SK-N-SH (cell line): ENCODE measurements at regions not wholly inside any gene's neighbourhood (a gene's known extent, or its start where the extent isn't known, plus 50 kb on each side); places are given as distances from the start of the nearest gene placed in this dataset.

Experiments used
- CTCF ChIA-PET: fragments of 300-600, 350-600 bp; formaldehyde crosslinking; extraction: SDS; loops from one replicate; lab custom pipeline; 2021; lab: Yijun Ruan, JAX
- POLR2A ChIA-PET: fragments of 350-600 bp; sonication (Branson Sonifier 250); formaldehyde crosslinking; extraction: SDS; loops from one replicate; lab custom pipeline; 2020; ENCODE audit warnings: antibody characterized with exemption, inconsistent platforms; lab: Yijun Ruan, JAX
- DNase-seq: peaks from one replicate; pipeline ENCODE4 v3.0.0; 2012
- H2AFZ ChIP-seq: fragments of 200-600 bp; sonication (generic); 2 replicates; pipeline ENCODE4 v1.8.1; 2016; ENCODE audit warnings: antibody characterized with exemption, mild to moderate bottlenecking, low read depth
- H3F3A ChIP-seq: fragments of 200-600 bp; sonication (generic); replicated peaks from 2 replicates; pipeline ENCODE3; 2016; ENCODE audit warnings: antibody characterized with exemption, mild to moderate bottlenecking; ENCODE audit not compliant: insufficient read depth
- H3K27ac ChIP-seq, 2 experiments: fragments of 200-500 bp in 1 of 2; fragments of 200-600 bp in 1 of 2; sonication (Bioruptor generic) in 1 of 2; sonication (generic), shearing (Covaris generic) in 1 of 2; 2 replicates each; pipeline versions ENCODE4 v1.5.1 to v1.6.1; 2014 to 2016; ENCODE audit warnings: low read depth in 2 of 2, inconsistent platforms in 1 of 2, low read length in 1 of 2, mild to moderate bottlenecking in 1 of 2, mixed read lengths in 1 of 2
- H3K27me3 ChIP-seq: fragments of 200-600 bp; sonication (generic), shearing (Covaris generic); 2 replicates; pipeline ENCODE4 v1.6.1; 2016; ENCODE audit warnings: mixed run types; ENCODE audit not compliant: insufficient read depth
- H3K36me3 ChIP-seq, 2 experiments: fragments of 200-500 bp in 1 of 2; fragments of 200-600 bp in 1 of 2; sonication (Bioruptor generic) in 1 of 2; sonication (generic) in 1 of 2; replicated peaks in 1 of 2; 2 replicates each; pipeline versions ENCODE3 to v1.5.1; 2014 to 2016; ENCODE audit warnings: low read length in 1 of 2, mild to moderate bottlenecking in 1 of 2; ENCODE audit not compliant: insufficient read depth in 2 of 2, control insufficient read depth in 1 of 2
- H3K4me1 ChIP-seq, 2 experiments: fragments of 200-500 bp in 1 of 2; fragments of 200-600 bp in 1 of 2; sonication (Bioruptor generic) in 1 of 2; sonication (generic), shearing (Covaris generic) in 1 of 2; 2 replicates each; pipeline versions ENCODE4 v1.5.1 to v1.6.1; 2014 to 2016; ENCODE audit warnings: low read depth in 1 of 2, low read length in 1 of 2, mixed run types in 1 of 2; ENCODE audit not compliant: insufficient read depth in 2 of 2, control insufficient read depth in 1 of 2
- H3K4me2 ChIP-seq: fragments of 200-600 bp; sonication (generic), shearing (Covaris generic); 2 replicates; pipeline ENCODE4 v1.6.1; 2017; ENCODE audit warnings: mixed run types
- H3K4me3 ChIP-seq, 2 experiments: fragments of 200-500 bp in 1 of 2; fragments of 200-600 bp in 1 of 2; sonication (Bioruptor generic) in 1 of 2; sonication (generic), shearing (Covaris generic) in 1 of 2; 2 replicates each; pipeline versions ENCODE4 v1.5.1 to v1.8.1; 2014 to 2016; ENCODE audit warnings: low read depth in 2 of 2, inconsistent platforms in 1 of 2, low read length in 1 of 2, mild to moderate bottlenecking in 1 of 2, mixed read lengths in 1 of 2, moderate library complexity in 1 of 2
- H3K79me2 ChIP-seq: fragments of 200-600 bp; sonication (generic); 2 replicates; pipeline ENCODE4 v1.8.1; 2017; ENCODE audit warnings: mild to moderate bottlenecking; ENCODE audit not compliant: insufficient read depth
- H3K9ac ChIP-seq: fragments of 200-600 bp; sonication (generic); 2 replicates; pipeline ENCODE4 v1.6.1; 2017; ENCODE audit warnings: mixed run types
- H3K9me2 ChIP-seq: fragments of 200-600 bp; sonication (generic); 2 replicates; pipeline ENCODE4 v1.6.1; 2017; ENCODE audit warnings: mixed run types
- H3K9me3 ChIP-seq: fragments of 200-600 bp; sonication (generic); 2 replicates; pipeline ENCODE4 v1.6.1; 2017; ENCODE audit warnings: mixed run types, mild to moderate bottlenecking, moderate library complexity
- H4K20me1 ChIP-seq: fragments of 200-600 bp; sonication (generic); 2 replicates; pipeline ENCODE4 v1.6.1; 2017; ENCODE audit warnings: mild to moderate bottlenecking, mixed run types; ENCODE audit not compliant: insufficient read depth
- FOSL2 ChIP-seq: IDR thresholded peaks from 2 replicates; pipeline ENCODE4 v1.4.0; 2012; ENCODE audit warnings: low read depth, mild to moderate bottlenecking, moderate library complexity, borderline replicate concordance
- GABPA ChIP-seq: IDR thresholded peaks from 2 replicates; pipeline ENCODE4 v1.4.0; 2012; ENCODE audit warnings: low read depth, mild to moderate bottlenecking
- JUND ChIP-seq: IDR thresholded peaks from 2 replicates; pipeline ENCODE4 v1.4.0; 2012
- NFIC ChIP-seq: IDR thresholded peaks from 2 replicates; pipeline ENCODE4 v1.4.0; 2012; ENCODE audit warnings: borderline replicate concordance
- NRF1 ChIP-seq: IDR thresholded peaks from 2 replicates; pipeline ENCODE4 v1.6.1; 2012; ENCODE audit warnings: low read depth, mild to moderate bottlenecking, low read length
- POLR2AphosphoS5 ChIP-seq: IDR thresholded peaks from 2 replicates; pipeline ENCODE4 v1.6.1; 2012; ENCODE audit warnings: low read depth, low read length
- RCOR1 ChIP-seq: fragments of 150-350 bp; IDR thresholded peaks from 2 replicates; pipeline ENCODE4 v1.6.1; 2017; ENCODE audit warnings: antibody characterized with exemption, low read length
- RXRA ChIP-seq: IDR thresholded peaks from 2 replicates; pipeline ENCODE4 v1.4.0; 2012; ENCODE audit warnings: low read depth, mild to moderate bottlenecking, borderline replicate concordance
- SIN3A ChIP-seq: IDR thresholded peaks from 2 replicates; pipeline ENCODE4 v1.6.1; 2012; ENCODE audit warnings: low read depth, mild to moderate bottlenecking, low read length, moderate library complexity, borderline replicate concordance
- TAF1 ChIP-seq: IDR thresholded peaks from 2 replicates; pipeline ENCODE4 v1.6.1; 2012; ENCODE audit warnings: low read depth, mild to moderate bottlenecking, low read length, moderate library complexity, borderline replicate concordance
- USF2 ChIP-seq: fragments of 150-350 bp; IDR thresholded peaks from 2 replicates; pipeline ENCODE4 v1.6.1; 2017; ENCODE audit warnings: antibody characterized with exemption, low read length, low read depth, borderline replicate concordance
- YY1 ChIP-seq: IDR thresholded peaks from 2 replicates; pipeline ENCODE4 v1.4.0; 2012; ENCODE audit warnings: low read depth, mild to moderate bottlenecking
- ZBTB33 ChIP-seq: IDR thresholded peaks from 2 replicates; pipeline ENCODE4 v1.4.0; 2012; ENCODE audit warnings: low read depth, borderline replicate concordance
- WGBS: methylation state at CpG from one replicate; pipeline ENCODE4 v1.1.6; 2017; ENCODE audit warnings: low lambda C conversion rate; 5-methylcytosine and 5-hydroxymethylcytosine counted together
- TF ChIP-seq, protein P1 (sequence below): IDR thresholded peaks from 2 replicates; pipeline ENCODE4; 2012

DNA sequence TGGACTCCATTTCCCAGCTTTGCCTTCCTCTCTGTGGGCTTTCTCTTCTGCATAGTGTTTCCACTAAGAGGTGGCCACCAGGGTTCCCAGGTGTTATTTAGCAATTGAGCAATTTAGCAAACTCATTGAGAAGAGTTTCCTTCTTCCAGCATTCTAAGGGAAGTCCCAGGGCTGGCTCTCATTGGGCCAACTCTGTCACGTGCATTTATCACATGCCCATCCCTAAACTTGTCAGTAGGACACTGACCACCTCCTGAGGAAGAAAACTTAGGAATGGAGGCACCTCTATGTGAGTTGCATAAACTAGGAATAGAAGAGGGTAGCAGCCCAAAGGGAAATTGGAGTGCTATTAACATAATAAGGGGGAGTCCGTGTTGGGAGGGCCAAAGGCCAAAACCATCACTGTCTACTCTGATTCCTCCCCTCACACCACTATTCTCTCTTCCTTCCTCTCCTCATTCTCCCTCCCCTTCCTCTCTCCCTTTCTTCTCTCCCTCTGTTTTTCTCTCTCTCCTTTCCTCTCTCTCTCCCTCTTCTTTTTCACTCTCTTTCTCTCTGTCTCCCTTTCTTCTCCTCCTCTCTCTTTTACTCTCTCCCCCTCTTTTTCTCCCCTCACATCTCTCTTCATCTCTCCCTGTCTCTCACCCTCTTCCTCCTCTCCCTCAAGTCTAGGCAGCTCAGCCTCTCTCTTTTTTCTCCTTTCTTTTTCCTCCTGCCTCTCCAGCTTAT, 213.4 kb downstream of the PALM2AKAP2 start:
- no peak overlapping the region for H3K9ac ChIP-seq
- H3K4me2 ChIP-seq = no peak overlapping the region
- TF ChIP-seq NRF1 = no peak
- TF ChIP-seq USF2 = no peak
- TF ChIP-seq POLR2AphosphoS5 = no peak
- no peak for TF ChIP-seq TAF1
- H3K9me3 ChIP-seq = no peaks in the 10 kb centered on the region
- H3F3A ChIP-seq = no peaks in the 10 kb centered on the region
- CTCF ChIA-PET = no interaction called here
- no peaks in the 10 kb centered on the region for H3K27me3 ChIP-seq
- WGBS = 72% methylated on average over 1 of the region's 2 CpGs
- POLR2A ChIA-PET = no interaction called here
- H3K79me2 ChIP-seq = no peaks in the 10 kb centered on the region
- H3K4me3 ChIP-seq = no peak overlapping the region
- no peak overlapping the region for H3K27ac ChIP-seq
- H3K9me2 ChIP-seq = no peaks in the 10 kb centered on the region
- no peaks in the 10 kb centered on the region for H4K20me1 ChIP-seq
- no peaks in the 10 kb centered on the region for H3K4me1 ChIP-seq
- peaks cover 0 to 12% of the 10 kb centered on the region in 2 experiments for H3K36me3 ChIP-seq
- no peak overlapping the region for H2AFZ ChIP-seq
- DNase-seq = no peak

GRCh38 chr9:109994141-109994540, 213.8 kb downstream of the C9orf152 start:
- no peaks in the 10 kb centered on the region for H4K20me1 ChIP-seq
- no peak overlapping the region for H2AFZ ChIP-seq
- no peaks in the 10 kb centered on the region for H3K79me2 ChIP-seq
- no peak overlapping the region for H3K4me3 ChIP-seq
- H3K9ac ChIP-seq = no peak overlapping the region
- H3K36me3 ChIP-seq = peaks cover 0 to 12% of the 10 kb centered on the region in 2 experiments
- ChIA-PET POLR2A (no interaction called here), CTCF (no interaction called here)
- H3K9me3 ChIP-seq = no peaks in the 10 kb centered on the region
- H3K27me3 ChIP-seq = no peaks in the 10 kb centered on the region
- H3K9me2 ChIP-seq = no peaks in the 10 kb centered on the region
- no peak overlapping the region for H3K27ac ChIP-seq
- 63% methylated on average over 3 of the region's 3 CpGs for WGBS
- no peaks in the 10 kb centered on the region for H3F3A ChIP-seq
- no peaks in the 10 kb centered on the region for H3K4me1 ChIP-seq
- no peak overlapping the region for H3K4me2 ChIP-seq
- TF ChIP-seq FOSL2 (no peak), ZBTB33 (no peak), RCOR1 (no peak), JUND (no peak), SIN3A (no peak), NFIC (no peak), RXRA (no peak), YY1 (no peak), TAF1 (no peak), GABPA (no peak), USF2 (no peak), NRF1 (no peak)
- TF ChIP-seq, protein P1, sequence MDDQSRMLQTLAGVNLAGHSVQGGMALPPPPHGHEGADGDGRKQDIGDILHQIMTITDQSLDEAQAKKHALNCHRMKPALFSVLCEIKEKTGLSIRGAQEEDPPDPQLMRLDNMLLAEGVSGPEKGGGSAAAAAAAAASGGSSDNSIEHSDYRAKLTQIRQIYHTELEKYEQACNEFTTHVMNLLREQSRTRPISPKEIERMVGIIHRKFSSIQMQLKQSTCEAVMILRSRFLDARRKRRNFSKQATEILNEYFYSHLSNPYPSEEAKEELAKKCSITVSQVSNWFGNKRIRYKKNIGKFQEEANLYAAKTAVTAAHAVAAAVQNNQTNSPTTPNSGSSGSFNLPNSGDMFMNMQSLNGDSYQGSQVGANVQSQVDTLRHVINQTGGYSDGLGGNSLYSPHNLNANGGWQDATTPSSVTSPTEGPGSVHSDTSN = no peak
- DNase-seq = no peak
